ENCODE measurements at regions not wholly inside any gene's neighbourhood (a gene's known extent, or its start where the extent isn't known, plus 50 kb on each side); places are given as distances from the start of the nearest gene placed in this dataset.

- DNase-seq: no peak
Measured at GRCh38 chr11:15509082-15509481, 394.4 kb downstream of the INSC start.

DNA sequence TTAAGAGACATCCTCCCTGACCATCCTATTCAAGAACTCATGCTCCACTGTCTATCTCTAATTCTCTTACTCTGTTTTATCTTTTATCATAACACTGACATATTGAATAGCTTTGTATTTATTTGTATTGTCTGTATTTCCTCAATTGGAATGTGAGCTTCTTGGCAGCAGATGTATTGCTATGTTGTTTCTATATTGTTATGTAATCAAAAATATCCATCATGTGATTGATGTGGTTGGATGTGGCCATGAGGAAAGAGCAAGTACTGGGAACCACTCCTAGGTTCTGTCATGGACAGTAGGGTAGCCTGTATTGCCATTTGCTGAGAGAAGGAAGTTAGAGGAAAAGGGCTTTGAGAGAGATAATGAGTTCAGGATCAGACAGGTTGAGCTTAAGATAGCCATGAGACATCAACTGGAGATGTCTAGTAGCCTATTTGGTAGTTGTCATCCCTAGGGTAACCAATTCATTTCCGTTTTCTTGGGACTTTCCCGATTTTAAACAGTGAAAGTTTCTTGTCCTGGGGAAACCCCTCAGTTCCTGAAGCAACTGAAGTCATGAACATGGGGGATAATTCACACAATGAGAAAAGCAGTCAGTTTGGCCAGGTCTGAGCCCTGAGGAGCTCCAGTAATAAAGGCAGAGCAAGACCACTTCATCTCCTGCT lies 404.5 kb downstream of the INSC start:
- TF ChIP-seq POLR2A (IDR thresholded peaks at IDR 0.05; ENCODE audit: low read length) (no peak), GATA1 (IDR thresholded peaks at IDR 0.05; ENCODE audit: low read depth, low read length) (no peak)
- no peak for DNase-seq

More at GRCh38 chr11:15509082-15509481, 394.4 kb downstream of the INSC start:
- no peak for TF ChIP-seq POLR2A (IDR thresholded peaks at IDR 0.05; ENCODE audit: low read length)
- TF ChIP-seq GATA1 (IDR thresholded peaks at IDR 0.05; ENCODE audit: low read depth, low read length): no peak

GRCh38 chr11:15519911-15520310 lies 405.2 kb downstream of the INSC start:
- TF ChIP-seq POLR2A (IDR thresholded peaks at IDR 0.05; ENCODE audit: low read length) (no peak), GATA1 (IDR thresholded peaks at IDR 0.05; ENCODE audit: low read depth, low read length) (no peak)

GRCh38 chr11:15523543-15523942 lies 408.8 kb downstream of the INSC start:
- DNase-seq: no peak

More at GRCh38 chr11:15519911-15520310, 405.2 kb downstream of the INSC start:
- no peak for DNase-seq

DNA sequence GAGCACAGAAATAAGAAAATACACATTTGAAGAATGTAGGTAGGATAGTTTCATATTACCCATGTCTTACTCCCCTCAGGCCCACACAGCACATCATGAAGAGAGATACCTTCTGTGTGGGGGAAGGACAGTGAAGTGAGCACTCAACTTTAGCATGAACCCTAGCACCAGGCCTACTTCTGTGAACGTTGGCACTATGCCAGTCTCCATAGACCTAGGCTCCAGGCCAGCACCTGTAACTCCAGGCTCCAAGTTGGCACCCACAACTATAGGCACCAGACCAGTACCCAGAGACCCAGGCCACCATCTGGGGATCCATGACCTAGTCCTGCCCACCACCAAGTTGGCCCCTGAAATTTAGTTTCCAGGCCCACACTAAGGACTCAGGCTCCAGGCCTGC lies 410.9 kb downstream of the INSC start:
- DNase-seq: peak in 1 of 2 experiments; percentile 1
- TF ChIP-seq GATA1 (IDR thresholded peaks at IDR 0.05; ENCODE audit: low read depth, low read length): no peak
- no peak for TF ChIP-seq POLR2A (IDR thresholded peaks at IDR 0.05; ENCODE audit: low read length)

More at GRCh38 chr11:15523543-15523942, 408.8 kb downstream of the INSC start:
- no peak for TF ChIP-seq POLR2A (IDR thresholded peaks at IDR 0.05; ENCODE audit: low read length)
- no peak for TF ChIP-seq GATA1 (IDR thresholded peaks at IDR 0.05; ENCODE audit: low read depth, low read length)

GRCh38 chr11:15526032-15526431 lies 411.3 kb downstream of the INSC start:
- TF ChIP-seq POLR2A (IDR thresholded peaks at IDR 0.05; ENCODE audit: low read length) (no peak), GATA1 (IDR thresholded peaks at IDR 0.05; ENCODE audit: low read depth, low read length) (no peak)
- no peak for DNase-seq

GRCh38 chr11:15526859-15527450 lies 412.2 kb downstream of the INSC start:
- no peak for TF ChIP-seq GATA1 (IDR thresholded peaks at IDR 0.05; ENCODE audit: low read depth, low read length)
- TF ChIP-seq POLR2A (IDR thresholded peaks at IDR 0.05; ENCODE audit: low read length): no peak

GRCh38 chr11:15532432-15532831 lies 417.7 kb downstream of the INSC start:
- DNase-seq: no peak
- TF ChIP-seq POLR2A (IDR thresholded peaks at IDR 0.05; ENCODE audit: low read length) (no peak), GATA1 (IDR thresholded peaks at IDR 0.05; ENCODE audit: low read depth, low read length) (no peak)

More at GRCh38 chr11:15526859-15527450, 412.2 kb downstream of the INSC start:
- DNase-seq: no peak

GRCh38 chr11:15534266-15534665 lies 419.5 kb downstream of the INSC start:
- TF ChIP-seq POLR2A (IDR thresholded peaks at IDR 0.05; ENCODE audit: low read length) (no peak), GATA1 (IDR thresholded peaks at IDR 0.05; ENCODE audit: low read depth, low read length) (no peak)
- no peak for DNase-seq

DNA sequence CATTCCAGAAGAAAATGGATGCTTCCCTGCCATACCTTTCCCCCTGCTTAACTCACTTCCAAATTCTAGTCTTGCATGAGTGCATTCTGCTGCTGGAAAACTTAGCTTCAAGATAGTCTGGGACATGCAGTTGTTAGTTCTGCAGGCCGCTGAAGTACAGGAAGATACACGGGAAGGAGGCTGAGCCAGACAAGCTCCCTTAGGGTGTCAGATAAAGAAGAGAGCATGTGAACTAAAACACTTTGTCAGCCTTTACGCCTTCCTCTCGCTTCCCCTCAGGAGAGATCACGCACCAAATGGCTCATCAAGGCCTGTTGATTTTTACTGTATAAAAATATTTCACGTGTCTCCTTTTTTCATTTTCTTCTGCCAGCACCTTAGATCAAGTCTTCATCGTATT lies 420.7 kb downstream of the INSC start:
- TF ChIP-seq GATA1 (IDR thresholded peaks at IDR 0.05; ENCODE audit: low read depth, low read length) (no peak), POLR2A (IDR thresholded peaks at IDR 0.05; ENCODE audit: low read length) (no peak)
- DNase-seq: no peak

DNA sequence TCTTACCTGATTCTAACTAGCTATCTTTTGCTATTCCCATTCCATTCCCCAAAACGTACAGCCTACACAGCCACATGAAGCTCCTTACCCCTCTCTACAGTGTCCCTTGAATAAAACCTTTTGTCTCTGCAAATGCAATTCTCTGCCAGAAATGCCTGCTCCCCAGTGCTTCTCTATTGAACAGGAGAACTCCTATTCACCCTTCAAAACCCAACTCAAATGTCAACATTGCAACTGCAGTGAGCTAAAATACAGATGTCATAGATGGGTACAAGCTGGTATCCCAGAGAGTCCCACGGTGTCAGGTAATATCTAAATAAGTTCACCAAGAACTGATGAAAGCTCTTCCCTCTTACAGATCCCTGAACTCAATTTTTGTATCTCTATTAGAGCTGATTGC lies 421.7 kb downstream of the INSC start:
- TF ChIP-seq POLR2A (IDR thresholded peaks at IDR 0.05; ENCODE audit: low read length): no peak
- no peak for TF ChIP-seq GATA1 (IDR thresholded peaks at IDR 0.05; ENCODE audit: low read depth, low read length)
- no peak for DNase-seq

DNA sequence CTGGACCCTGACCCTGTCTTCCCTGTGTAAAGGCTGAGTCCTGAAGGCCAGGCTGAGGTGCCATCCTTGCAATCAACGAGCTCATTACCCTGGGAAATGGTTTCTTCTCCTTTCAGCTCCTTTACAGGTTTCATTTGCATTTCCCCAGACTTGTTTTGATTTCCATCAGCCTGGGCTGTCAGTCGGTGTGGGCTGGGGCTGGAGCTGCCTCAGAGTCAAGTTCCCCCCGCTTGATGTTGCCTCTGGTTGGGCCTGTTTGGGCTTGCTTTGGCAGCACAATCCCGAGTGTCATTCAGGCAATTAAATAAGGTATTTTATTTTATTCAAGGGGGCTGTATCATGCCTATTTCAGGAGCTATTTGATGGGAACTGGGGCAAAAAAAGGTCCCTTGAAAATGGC lies 424.9 kb downstream of the INSC start:
- TF ChIP-seq POLR2A (IDR thresholded peaks at IDR 0.05; ENCODE audit: low read length): no peak
- TF ChIP-seq GATA1 (IDR thresholded peaks at IDR 0.05; ENCODE audit: low read depth, low read length): no peak

DNA sequence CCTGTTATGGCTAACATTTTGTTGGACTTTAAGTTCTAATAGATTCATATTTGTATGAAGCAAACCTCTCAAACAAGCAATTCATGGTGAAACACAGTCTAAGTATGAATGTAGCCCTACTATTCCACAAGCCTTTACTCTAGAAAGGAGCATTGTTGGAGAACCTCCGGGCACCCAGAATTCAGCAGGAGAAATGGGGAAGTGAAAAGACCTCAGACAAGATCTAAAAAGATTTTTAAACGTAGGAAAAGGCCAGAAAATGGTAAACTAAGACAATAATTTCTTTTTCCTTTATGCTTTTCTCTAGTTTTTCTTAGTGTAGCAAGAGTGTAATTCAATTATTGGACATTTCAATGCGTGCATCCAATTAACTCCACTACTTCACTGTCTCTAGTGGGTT lies 426.4 kb downstream of the INSC start:
- no peak for TF ChIP-seq POLR2A (IDR thresholded peaks at IDR 0.05; ENCODE audit: low read length)
- DNase-seq: no peak

More for the DNA sequence above, 424.9 kb downstream of the INSC start:
- DNase-seq: no peak

GRCh38 chr11:15544353-15544752 lies 429.6 kb downstream of the INSC start:
- TF ChIP-seq POLR2A (IDR thresholded peaks at IDR 0.05; ENCODE audit: low read length) (no peak), GATA1 (IDR thresholded peaks at IDR 0.05; ENCODE audit: low read depth, low read length) (no peak)
- DNase-seq: no peak

GRCh38 chr11:15547685-15548084 lies 433.0 kb downstream of the INSC start:
- no peak for TF ChIP-seq POLR2A (IDR thresholded peaks at IDR 0.05; ENCODE audit: low read length)
- TF ChIP-seq GATA1 (IDR thresholded peaks at IDR 0.05; ENCODE audit: low read depth, low read length): no peak
- no peak for DNase-seq

All from erythroblast (primary cell).